AG04450 (cell line): ENCODE measurements at regions not wholly inside any gene's neighbourhood (a gene's known extent, or its start where the extent isn't known, plus 50 kb on each side); places are given as distances from the start of the nearest gene placed in this dataset.

Source experiments
- CTCF ChIA-PET: fragments of 300-600, 350-600 bp; formaldehyde crosslinking; extraction: SDS; loops from one replicate; lab custom pipeline; 2022; ENCODE audit warnings: antibody characterized with exemption, inconsistent platforms; lab: Charles Lee
- POLR2A ChIA-PET: fragments of 350-600 bp; formaldehyde crosslinking; extraction: SDS; loops from one replicate; lab custom pipeline; 2021; ENCODE audit warnings: antibody characterized with exemption, inconsistent platforms; lab: Yijun Ruan, JAX
- DNase-seq: peaks from one replicate; pipeline ENCODE4 v3.0.0-alpha.2; 2011; ENCODE audit warnings: low read depth, low spot score
- H3K27ac ChIP-seq: one replicate; pipeline ENCODE4 v1.5.1; 2012; ENCODE audit warnings: low read depth, low read length, control low read depth
- H3K27me3 ChIP-seq: one replicate; pipeline ENCODE4 v1.6.0; 2012; ENCODE audit warnings: low read length; ENCODE audit not compliant: control insufficient read depth, insufficient read depth
- H3K4me3 ChIP-seq: 2 replicates; pipeline ENCODE4 v1.5.1; 2011; ENCODE audit warnings: mild to moderate bottlenecking, low read depth, low read length, control low read depth
- H3K9me3 ChIP-seq: 2 replicates; pipeline ENCODE4 v1.5.1; 2012; ENCODE audit warnings: low read length; ENCODE audit not compliant: control insufficient read depth, insufficient read depth
- TF ChIP-seq, protein P1 (sequence below): IDR thresholded peaks from 2 replicates; pipeline ENCODE4 v1.5.1; 2011; ENCODE audit warnings: low read depth, low read length, control low read depth, inconsistent platforms

DNA sequence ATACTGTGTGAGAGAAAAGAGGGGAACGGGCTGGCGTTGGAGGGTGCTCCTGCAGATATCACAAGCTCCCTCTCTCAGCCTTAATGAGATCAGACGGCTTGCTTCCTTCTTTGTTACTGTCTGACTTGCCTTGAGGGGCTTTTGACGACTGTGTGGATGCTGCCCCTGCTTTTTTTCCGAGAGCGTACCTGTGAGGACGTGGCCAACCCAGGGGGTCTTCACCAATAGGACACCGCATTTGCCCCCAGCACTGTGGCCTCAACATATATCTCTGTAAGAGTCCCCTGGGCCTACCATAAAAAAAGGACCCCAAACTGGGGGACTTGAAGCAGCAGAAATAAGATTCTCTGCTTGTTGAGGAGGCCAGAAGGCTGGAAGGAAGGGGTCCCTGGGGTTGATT is 143.9 kb downstream of the SHOX start:
- CTCF ChIA-PET, result no interaction called here
- POLR2A ChIA-PET, result no interaction called here
- TF ChIP-seq, protein P1, sequence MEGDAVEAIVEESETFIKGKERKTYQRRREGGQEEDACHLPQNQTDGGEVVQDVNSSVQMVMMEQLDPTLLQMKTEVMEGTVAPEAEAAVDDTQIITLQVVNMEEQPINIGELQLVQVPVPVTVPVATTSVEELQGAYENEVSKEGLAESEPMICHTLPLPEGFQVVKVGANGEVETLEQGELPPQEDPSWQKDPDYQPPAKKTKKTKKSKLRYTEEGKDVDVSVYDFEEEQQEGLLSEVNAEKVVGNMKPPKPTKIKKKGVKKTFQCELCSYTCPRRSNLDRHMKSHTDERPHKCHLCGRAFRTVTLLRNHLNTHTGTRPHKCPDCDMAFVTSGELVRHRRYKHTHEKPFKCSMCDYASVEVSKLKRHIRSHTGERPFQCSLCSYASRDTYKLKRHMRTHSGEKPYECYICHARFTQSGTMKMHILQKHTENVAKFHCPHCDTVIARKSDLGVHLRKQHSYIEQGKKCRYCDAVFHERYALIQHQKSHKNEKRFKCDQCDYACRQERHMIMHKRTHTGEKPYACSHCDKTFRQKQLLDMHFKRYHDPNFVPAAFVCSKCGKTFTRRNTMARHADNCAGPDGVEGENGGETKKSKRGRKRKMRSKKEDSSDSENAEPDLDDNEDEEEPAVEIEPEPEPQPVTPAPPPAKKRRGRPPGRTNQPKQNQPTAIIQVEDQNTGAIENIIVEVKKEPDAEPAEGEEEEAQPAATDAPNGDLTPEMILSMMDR, result no peak
- DNase-seq, result no peak
- no peaks in the 10 kb centered on the region for H3K27me3 ChIP-seq
- no peak overlapping the region for H3K27ac ChIP-seq
- H3K4me3 ChIP-seq, result no peak overlapping the region
- H3K9me3 ChIP-seq, result peaks cover 63% of the 10 kb centered on the region

DNA sequence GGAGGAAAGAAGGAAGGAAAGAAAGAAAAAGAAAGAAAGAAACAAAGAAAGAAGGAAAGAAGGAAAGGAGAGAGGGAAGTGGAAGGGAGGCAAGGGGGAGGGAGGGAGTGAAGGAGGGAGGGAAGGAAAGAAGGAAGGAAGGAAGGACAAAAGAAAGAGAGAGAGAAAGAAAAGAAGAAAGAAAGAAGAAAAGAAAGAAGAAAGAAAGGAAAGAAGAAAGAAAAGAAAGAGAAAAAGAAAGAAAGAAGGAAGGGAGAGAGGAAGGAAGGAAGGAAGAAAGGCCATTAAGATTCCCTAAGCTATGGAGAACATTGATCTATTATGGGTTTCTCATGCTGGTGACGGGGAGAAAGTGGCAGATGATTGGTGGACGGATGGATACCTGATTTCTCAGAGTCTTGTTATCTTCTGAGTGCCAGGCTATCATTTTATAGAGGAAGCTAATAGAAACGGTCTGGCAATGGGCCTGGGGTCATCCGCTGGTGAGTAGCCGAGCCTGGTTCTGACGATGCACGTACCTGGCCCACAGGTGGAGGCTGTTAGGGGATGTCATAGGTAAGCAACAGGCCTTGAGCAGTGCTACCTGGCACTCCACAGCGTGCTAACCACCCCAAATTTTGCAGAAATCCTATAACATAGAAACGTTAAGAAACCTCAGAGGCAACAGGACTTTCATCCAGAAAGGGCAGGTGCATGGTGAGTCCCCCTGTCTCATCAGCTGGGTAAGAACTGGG is 142.9 kb downstream of the SHOX start:
- ChIA-PET CTCF (no interaction called here), POLR2A (no interaction called here)
- peaks cover 69% of the 10 kb centered on the region for H3K9me3 ChIP-seq
- no peak overlapping the region for H3K4me3 ChIP-seq
- no peak for DNase-seq
- no peaks in the 10 kb centered on the region for H3K27me3 ChIP-seq
- TF ChIP-seq, protein P1, result no peak
- no peak overlapping the region for H3K27ac ChIP-seq

- Histone ChIP-seq H3K27ac (no peak overlapping the region), H3K27me3 (no peaks in the 10 kb centered on the region), H3K9me3 (peaks cover 71% of the 10 kb centered on the region), H3K4me3 (no peak overlapping the region)
- TF ChIP-seq, protein P1, result no peak
- POLR2A ChIA-PET, result no interaction called here
- CTCF ChIA-PET, result no interaction called here
- no peak for DNase-seq
These were observed 140.9 kb downstream of the SHOX start for GRCh38 chrX:771536-771935.

DNA sequence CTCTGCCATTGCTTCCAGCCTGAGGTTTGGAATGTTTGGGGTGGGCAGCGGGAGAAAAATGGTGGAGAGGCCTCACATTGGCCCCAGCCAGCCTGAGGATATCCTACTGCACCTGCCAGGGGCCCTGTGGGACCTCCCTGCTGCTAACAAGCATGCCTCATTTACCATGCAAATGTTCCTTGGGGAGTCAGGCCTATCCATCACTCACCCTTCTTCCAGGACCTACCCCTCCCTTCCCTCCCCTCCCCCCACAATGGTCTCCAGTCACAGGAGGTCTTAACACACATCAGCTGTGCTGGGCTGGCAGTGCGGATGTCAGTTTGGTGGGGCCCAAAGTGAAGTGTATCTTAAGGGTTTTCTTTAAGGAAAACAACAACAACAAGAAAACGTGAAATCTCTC is 139.2 kb downstream of the SHOX start:
- no peak for DNase-seq
- ChIA-PET CTCF (no interaction called here), POLR2A (no interaction called here)
- Histone ChIP-seq H3K27ac (no peak overlapping the region), H3K4me3 (no peak overlapping the region), H3K9me3 (peaks cover 68% of the 10 kb centered on the region), H3K27me3 (no peaks in the 10 kb centered on the region)
- TF ChIP-seq, protein P1, result no peak

- no peak overlapping the region for H3K4me3 ChIP-seq
- TF ChIP-seq, protein P1, result no peak
- peaks cover 65% of the 10 kb centered on the region for H3K9me3 ChIP-seq
- no peak overlapping the region for H3K27ac ChIP-seq
- H3K27me3 ChIP-seq, result no peaks in the 10 kb centered on the region
- ChIA-PET CTCF (no interaction called here), POLR2A (no interaction called here)
- DNase-seq, result no peak
These were observed 138.0 kb downstream of the SHOX start for GRCh38 chrX:768596-768995.
